ENCODE measurements at regions not wholly inside any gene's neighbourhood (a gene's known extent, or its start where the extent isn't known, plus 50 kb on each side); places are given as distances from the start of the nearest gene placed in this dataset.
"Not testable (repeated sequence)": the region's sequence is repeated elsewhere in the genome, so short reads cannot be mapped to it uniquely, and the experiment has no call there.

DNA sequence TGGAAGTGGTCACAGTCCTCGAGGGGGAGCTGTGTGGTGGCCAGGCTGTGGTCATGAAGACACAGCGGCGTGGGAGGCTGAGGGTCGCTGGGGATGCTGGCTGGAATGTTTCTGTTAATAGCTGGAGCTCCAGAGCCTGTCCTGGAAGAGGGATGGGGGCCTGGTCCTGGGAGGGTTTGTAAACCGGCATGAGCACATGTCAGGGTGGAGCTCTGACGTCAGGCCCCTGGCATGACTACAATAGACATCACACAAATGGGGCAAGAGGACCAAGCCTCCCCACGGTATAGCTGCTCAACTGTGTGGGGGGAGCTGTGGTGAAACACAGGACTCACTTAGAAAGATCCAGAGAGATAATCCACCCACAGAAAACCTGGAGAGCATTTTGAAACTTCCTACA, 121.4 kb upstream of the FAM20C start:
- peak; percentile 21 for ATAC-seq (ENCODE audit: low FRiP score)
- intact Hi-C loops (cut with DNase I), result not testable (repeated sequence)

GRCh38 chr7:72266-73057, 119.9 kb upstream of the FAM20C start:
- peak; percentile 41 for DNase-seq
- H3K4me3 ChIP-seq (ENCODE audit: low read length in 2 of 2); H3K27me3 ChIP-seq (ENCODE audit: control insufficient read depth in 1 of 2, insufficient read depth in 2 of 2, low read length in 1 of 2); H3K27ac ChIP-seq (ENCODE audit: low read depth in 1 of 2, low read length in 2 of 2); H3K9me3 ChIP-seq (ENCODE audit: control insufficient read depth, low read length); H3K4me1 ChIP-seq (ENCODE audit: control insufficient read depth in 1 of 2, insufficient read depth in 2 of 2, low read length in 2 of 2); H3K36me3 ChIP-seq (ENCODE audit: control insufficient read depth in 1 of 2, insufficient read depth in 2 of 2, low read length in 1 of 2); intact Hi-C loops (cut with DNase I): not testable (repeated sequence)
- ATAC-seq (ENCODE audit: low FRiP score), result peak; percentile 60
- 14 to 32% methylated on average over 12 to 17 of the region's 17 CpGs for WGBS, 2 donors

More for the DNA sequence above, 121.4 kb upstream of the FAM20C start:
- WGBS, 2 donors, result 82 to 85% methylated on average over 4 to 7 of the region's 7 CpGs
- H3K4me3 ChIP-seq (ENCODE audit: low read length in 2 of 2); H3K27ac ChIP-seq (ENCODE audit: low read depth in 1 of 2, low read length in 2 of 2); H3K9me3 ChIP-seq (ENCODE audit: control insufficient read depth, low read length); H3K4me1 ChIP-seq (ENCODE audit: control insufficient read depth in 1 of 2, insufficient read depth in 2 of 2, low read length in 2 of 2); H3K27me3 ChIP-seq (ENCODE audit: control insufficient read depth in 1 of 2, insufficient read depth in 2 of 2, low read length in 1 of 2); H3K36me3 ChIP-seq (ENCODE audit: control insufficient read depth in 1 of 2, insufficient read depth in 2 of 2, low read length in 1 of 2): not testable (repeated sequence)
- peak; percentile 56 to 85 for DNase-seq

DNA sequence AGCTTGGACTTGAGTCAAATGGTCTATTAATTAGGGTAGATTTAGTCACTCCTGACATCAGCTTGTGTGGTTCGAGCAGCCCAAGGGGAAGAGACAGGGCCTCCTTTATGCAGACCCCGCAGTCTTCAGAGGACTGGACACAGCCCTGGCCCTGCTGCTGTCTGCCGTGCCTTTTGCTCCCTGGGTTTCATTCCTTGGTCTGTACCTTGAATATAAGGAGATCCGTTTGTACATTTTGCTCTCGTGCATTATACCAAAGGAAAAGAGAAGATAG, 119.4 kb upstream of the FAM20C start:
- ATAC-seq (ENCODE audit: low FRiP score), result peak; percentile 39
- DNase-seq; intact Hi-C loops (cut with DNase I); H3K4me3 ChIP-seq (ENCODE audit: low read length in 2 of 2); H3K27me3 ChIP-seq (ENCODE audit: control insufficient read depth in 1 of 2, insufficient read depth in 2 of 2, low read length in 1 of 2); H3K36me3 ChIP-seq (ENCODE audit: control insufficient read depth in 1 of 2, insufficient read depth in 2 of 2, low read length in 1 of 2); H3K27ac ChIP-seq (ENCODE audit: low read depth in 1 of 2, low read length in 2 of 2); H3K9me3 ChIP-seq (ENCODE audit: control insufficient read depth, low read length); H3K4me1 ChIP-seq (ENCODE audit: control insufficient read depth in 1 of 2, insufficient read depth in 2 of 2, low read length in 2 of 2): not testable (repeated sequence)
- WGBS, 2 donors, result 0% methylated on average over 1 of the region's 5 CpGs

DNA sequence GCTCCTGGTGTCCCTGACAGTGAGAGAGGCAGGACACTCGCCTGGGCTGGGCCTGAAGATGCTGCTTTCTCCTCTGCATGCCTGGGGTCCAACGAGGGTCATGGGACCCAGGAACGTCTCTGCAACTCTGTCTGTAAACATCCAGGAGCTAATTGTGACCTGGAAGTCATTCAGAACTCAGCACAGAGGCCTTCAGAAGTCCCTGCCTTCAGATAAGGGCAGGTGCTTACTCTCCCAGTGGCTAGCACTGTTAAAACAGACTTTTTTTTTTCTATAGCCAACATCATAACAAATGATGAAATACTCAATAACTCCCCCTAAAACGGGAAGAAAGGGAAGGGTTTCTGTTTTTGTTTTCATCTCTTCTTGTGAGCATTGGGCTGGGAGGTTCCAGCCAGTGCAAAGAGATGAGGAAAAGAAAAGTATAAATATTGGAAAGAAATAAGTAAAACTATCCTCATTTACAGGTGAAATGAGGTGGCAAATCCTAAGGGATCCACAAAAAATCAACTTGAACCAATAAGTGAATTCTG, 118.3 kb upstream of the FAM20C start:
- H3K4me1 ChIP-seq (ENCODE audit: control insufficient read depth in 1 of 2, insufficient read depth in 2 of 2, low read length in 2 of 2); intact Hi-C loops (cut with DNase I); H3K27me3 ChIP-seq (ENCODE audit: control insufficient read depth in 1 of 2, insufficient read depth in 2 of 2, low read length in 1 of 2); H3K36me3 ChIP-seq (ENCODE audit: control insufficient read depth in 1 of 2, insufficient read depth in 2 of 2, low read length in 1 of 2); H3K27ac ChIP-seq (ENCODE audit: low read depth in 1 of 2, low read length in 2 of 2); ATAC-seq (ENCODE audit: low FRiP score); H3K9me3 ChIP-seq (ENCODE audit: control insufficient read depth, low read length); H3K4me3 ChIP-seq (ENCODE audit: low read length in 2 of 2): not testable (repeated sequence)
- DNase-seq, result peak in 1 of 2 donors; percentile 30
- 82 to 85% methylated on average over 4 of the region's 4 CpGs for WGBS, 2 donors

- intact Hi-C loops (cut with DNase I); H3K27ac ChIP-seq (ENCODE audit: low read depth in 1 of 2, low read length in 2 of 2); ATAC-seq (ENCODE audit: low FRiP score); H3K9me3 ChIP-seq (ENCODE audit: control insufficient read depth, low read length); H3K36me3 ChIP-seq (ENCODE audit: control insufficient read depth in 1 of 2, insufficient read depth in 2 of 2, low read length in 1 of 2); H3K27me3 ChIP-seq (ENCODE audit: control insufficient read depth in 1 of 2, insufficient read depth in 2 of 2, low read length in 1 of 2); H3K4me3 ChIP-seq (ENCODE audit: low read length in 2 of 2); H3K4me1 ChIP-seq (ENCODE audit: control insufficient read depth in 1 of 2, insufficient read depth in 2 of 2, low read length in 2 of 2): not testable (repeated sequence)
- WGBS, 2 donors, result 81 to 93% methylated on average over 13 of the region's 13 CpGs
- peak in 1 of 2 donors; percentile 17 for DNase-seq
Measured at GRCh38 chr7:75511-75910, 116.9 kb upstream of the FAM20C start.

DNA sequence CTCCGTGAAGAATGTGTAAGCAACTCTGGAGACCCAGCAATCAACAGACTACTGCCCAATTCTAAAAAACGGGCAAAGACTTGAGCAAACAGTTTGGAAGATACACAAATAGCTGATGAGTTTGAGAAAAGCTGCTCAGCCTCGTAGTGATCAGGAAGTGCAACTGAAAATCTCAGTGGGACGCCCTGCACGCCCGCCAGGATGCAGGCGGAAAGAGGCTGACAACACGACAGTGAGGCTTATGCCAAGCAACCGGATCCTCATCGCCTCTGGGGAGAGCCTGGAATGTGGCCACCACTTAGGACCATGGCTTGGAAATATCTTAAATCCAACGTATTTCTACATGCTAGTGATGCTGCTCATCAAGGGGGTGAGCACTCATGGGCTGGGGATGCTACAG, 116.2 kb upstream of the FAM20C start:
- ATAC-seq (ENCODE audit: low FRiP score); H3K4me3 ChIP-seq (ENCODE audit: low read length in 2 of 2); H3K4me1 ChIP-seq (ENCODE audit: control insufficient read depth in 1 of 2, insufficient read depth in 2 of 2, low read length in 2 of 2); H3K9me3 ChIP-seq (ENCODE audit: control insufficient read depth, low read length); H3K27me3 ChIP-seq (ENCODE audit: control insufficient read depth in 1 of 2, insufficient read depth in 2 of 2, low read length in 1 of 2); DNase-seq; H3K36me3 ChIP-seq (ENCODE audit: control insufficient read depth in 1 of 2, insufficient read depth in 2 of 2, low read length in 1 of 2); H3K27ac ChIP-seq (ENCODE audit: low read depth in 1 of 2, low read length in 2 of 2); intact Hi-C loops (cut with DNase I): not testable (repeated sequence)
- WGBS, 2 donors, result 43% methylated on average over 8 of the region's 11 CpGs; no CpG with 5 or more reads in 1 of the 2 donors

GRCh38 chr7:76829-77395, 115.5 kb upstream of the FAM20C start:
- intact Hi-C loops (cut with DNase I); H3K9me3 ChIP-seq (ENCODE audit: control insufficient read depth, low read length); ATAC-seq (ENCODE audit: low FRiP score); H3K36me3 ChIP-seq (ENCODE audit: control insufficient read depth in 1 of 2, insufficient read depth in 2 of 2, low read length in 1 of 2); H3K4me1 ChIP-seq (ENCODE audit: control insufficient read depth in 1 of 2, insufficient read depth in 2 of 2, low read length in 2 of 2); H3K27ac ChIP-seq (ENCODE audit: low read depth in 1 of 2, low read length in 2 of 2); H3K4me3 ChIP-seq (ENCODE audit: low read length in 2 of 2); H3K27me3 ChIP-seq (ENCODE audit: control insufficient read depth in 1 of 2, insufficient read depth in 2 of 2, low read length in 1 of 2): not testable (repeated sequence)
- 25 to 49% methylated on average over 6 to 7 of the region's 11 CpGs for whole genome bisulfite sequencing, 2 donors
- DNase-seq, result peak in 1 of 2 donors; percentile 66

DNA sequence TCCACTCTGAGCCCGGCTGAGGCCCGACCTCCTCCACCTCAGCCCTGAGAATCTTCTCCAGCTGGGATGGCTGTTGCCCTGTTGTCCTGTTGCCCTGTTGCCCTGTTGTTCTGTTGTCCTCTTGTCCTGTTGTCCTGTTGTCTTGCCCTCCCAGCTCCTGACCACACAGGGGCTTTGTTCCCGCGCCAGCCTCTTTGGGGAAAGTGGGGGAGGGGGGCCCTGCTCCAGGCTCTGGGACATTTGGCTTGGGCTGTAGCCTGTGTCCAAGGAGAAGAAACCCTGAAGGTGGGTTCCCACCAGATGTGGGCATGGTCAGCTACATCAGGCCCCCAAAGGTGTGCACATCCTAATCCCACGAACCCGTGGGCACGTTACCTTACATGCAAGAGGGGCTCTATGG, 113.5 kb upstream of the FAM20C start:
- H3K27ac ChIP-seq (ENCODE audit: low read depth in 1 of 2, low read length in 2 of 2); H3K4me3 ChIP-seq (ENCODE audit: low read length in 2 of 2); H3K27me3 ChIP-seq (ENCODE audit: control insufficient read depth in 1 of 2, insufficient read depth in 2 of 2, low read length in 1 of 2); intact Hi-C loops (cut with DNase I); H3K9me3 ChIP-seq (ENCODE audit: control insufficient read depth, low read length); H3K36me3 ChIP-seq (ENCODE audit: control insufficient read depth in 1 of 2, insufficient read depth in 2 of 2, low read length in 1 of 2); H3K4me1 ChIP-seq (ENCODE audit: control insufficient read depth in 1 of 2, insufficient read depth in 2 of 2, low read length in 2 of 2); ATAC-seq (ENCODE audit: low FRiP score): not testable (repeated sequence)
- WGBS, 2 donors, result 95 to 96% methylated on average over 5 to 6 of the region's 7 CpGs
- DNase-seq, result peak in 1 of 2 donors; percentile 46

DNA sequence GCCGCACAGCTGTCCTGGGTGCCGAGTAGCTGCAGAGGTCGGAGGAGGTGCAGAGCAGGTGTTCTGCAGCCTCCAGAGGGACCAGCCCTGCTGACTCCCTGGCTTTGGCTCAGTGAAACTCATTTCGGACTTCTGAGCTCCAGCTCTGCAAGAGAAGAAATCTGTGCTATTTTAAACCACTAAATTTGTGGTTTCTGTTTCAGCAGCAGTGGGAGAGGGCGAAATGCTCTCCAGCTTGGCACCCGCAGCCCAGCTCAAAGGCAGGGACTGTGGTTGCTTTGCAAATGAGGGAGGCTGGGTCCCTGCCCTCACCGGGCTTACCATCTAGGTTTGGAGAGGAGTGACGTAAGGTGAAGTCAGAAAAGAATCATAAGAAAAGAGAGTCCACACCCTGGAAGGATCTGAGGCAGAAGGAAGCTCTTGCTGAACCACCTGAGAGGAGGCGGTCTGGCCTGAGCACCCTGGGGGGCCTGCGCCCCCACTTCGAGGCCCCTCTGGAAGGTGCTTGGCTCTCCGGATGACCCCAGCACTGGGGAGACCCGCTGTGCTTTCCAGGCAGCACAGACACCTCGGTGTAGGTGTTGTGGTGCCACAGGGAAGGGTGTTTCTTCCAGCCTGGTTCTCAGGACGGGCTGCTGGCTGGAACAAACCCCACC, 112.8 kb upstream of the FAM20C start:
- ATAC-seq (ENCODE audit: low FRiP score); intact Hi-C loops (cut with DNase I); H3K4me3 ChIP-seq (ENCODE audit: low read length in 2 of 2); H3K27me3 ChIP-seq (ENCODE audit: control insufficient read depth in 1 of 2, insufficient read depth in 2 of 2, low read length in 1 of 2); H3K4me1 ChIP-seq (ENCODE audit: control insufficient read depth in 1 of 2, insufficient read depth in 2 of 2, low read length in 2 of 2); H3K9me3 ChIP-seq (ENCODE audit: control insufficient read depth, low read length); H3K36me3 ChIP-seq (ENCODE audit: control insufficient read depth in 1 of 2, insufficient read depth in 2 of 2, low read length in 1 of 2); H3K27ac ChIP-seq (ENCODE audit: low read depth in 1 of 2, low read length in 2 of 2): not testable (repeated sequence)
- 61 to 65% methylated on average over 12 to 13 of the region's 15 CpGs for WGBS, 2 donors
- DNase-seq, result peak in 1 of 2 donors; percentile 44

Data from aorta (tissue), 5 donors.